K562 (cell line): ENCODE measurements at regions not wholly inside any gene's neighbourhood (a gene's known extent, or its start where the extent isn't known, plus 50 kb on each side); places are given as distances from the start of the nearest gene placed in this dataset.
"Not testable (repeated sequence)": the region's sequence is repeated elsewhere in the genome, so short reads cannot be mapped to it uniquely, and the experiment has no call there.

Experiments used
- ATAC-seq: fragments of 200-7000 bp; cut with Tn5 transposase; 3 replicates; pipeline ENCODE4 v1.9.1; 2020; ENCODE audit warnings: moderate library complexity
- BruUV-seq: library from RNA; stranded (reverse); fragments of 400-500 nt; replicated peaks from 2 replicates; lab custom pipeline; 2021; lab: Mats Ljungman, UMichigan
- CTCF ChIA-PET: fragments of 300-600 bp; formaldehyde crosslinking; extraction: SDS; loops from one replicate; lab custom pipeline; 2021; ENCODE audit warnings: low intra/inter-chr PET ratio; lab: Yijun Ruan, JAX
- POLR2A ChIA-PET: fragments of 300-600, 350-650 bp; sonication (Branson Sonifier 250); formaldehyde crosslinking; extraction: SDS; loops from one replicate; lab custom pipeline; 2021; ENCODE audit warnings: antibody characterized with exemption, inconsistent platforms; lab: Yijun Ruan, JAX
- DNase-seq, 4 experiments: peaks; one replicate each; pipeline versions ENCODE4 v3.0.0 to v3.0.0-alpha.2; 2011 to 2018; ENCODE audit warnings: low spot score in 3 of 4, mixed read lengths in 3 of 4; ENCODE audit errors: extremely low read depth in 1 of 4
- FAIRE-seq: peaks from 2 replicates; lab custom pipeline; 2011; peaks lifted over from hg19 to GRCh38; lab: Jason Lieb, UNC
- H2AFZ ChIP-seq: 2 replicates; pipeline ENCODE4 v1.6.0; 2011; ENCODE audit warnings: low read depth, low read length, control low read depth, inconsistent platforms
- H3K27ac ChIP-seq: fragments of 200-600 bp; 3 replicates; pipeline ENCODE4 v1.8.0; 2011; ENCODE audit warnings: low read depth, mild to moderate bottlenecking, control low read depth, inconsistent platforms, low read length, moderate library complexity, mixed read lengths; ENCODE audit errors: extremely low read depth
- H3K27me3 ChIP-seq, 2 experiments: fragments of 300-600 bp in 1 of 2; 2 replicates in 1 of 2; 3 replicates in 1 of 2; pipeline versions ENCODE4 v1.6.0 to v1.8.0; 2011; ENCODE audit warnings: inconsistent platforms in 2 of 2, low read length in 2 of 2, mild to moderate bottlenecking in 1 of 2, mixed read lengths in 1 of 2, moderate library complexity in 1 of 2; ENCODE audit not compliant: control insufficient read depth in 2 of 2, insufficient read depth in 2 of 2
- H3K36me3 ChIP-seq: fragments of 300-600 bp; 3 replicates; pipeline ENCODE4 v1.8.0; 2011; ENCODE audit warnings: mild to moderate bottlenecking, low read length, inconsistent platforms; ENCODE audit not compliant: control insufficient read depth, insufficient read depth
- H3K4me1 ChIP-seq, 2 experiments: fragments of 200-600 bp in 1 of 2; replicated peaks in 1 of 2; 2 replicates in 1 of 2; 3 replicates in 1 of 2; pipeline versions ENCODE4 v1.5.1 to v1.8.0; 2011; ENCODE audit warnings: inconsistent platforms in 2 of 2, low read length in 2 of 2, mild to moderate bottlenecking in 1 of 2, mixed read lengths in 1 of 2, moderate library complexity in 1 of 2; ENCODE audit not compliant: control insufficient read depth in 2 of 2, insufficient read depth in 2 of 2
- H3K4me2 ChIP-seq: 2 replicates; pipeline ENCODE4 v1.6.1; 2011; ENCODE audit warnings: low read length, control low read depth, inconsistent platforms, mixed read lengths; ENCODE audit not compliant: insufficient read depth
- H3K4me3 ChIP-seq: fragments of 200-600 bp; sonication (generic), shearing (Covaris generic); 2 replicates; pipeline ENCODE4 v1.5.1; 2016; ENCODE audit warnings: control low read depth, inconsistent platforms
- H3K79me2 ChIP-seq: fragments of 200-600 bp; 3 replicates; pipeline ENCODE4 v1.8.0; 2011; ENCODE audit warnings: low read length, inconsistent platforms; ENCODE audit not compliant: control insufficient read depth, insufficient read depth
- H3K9ac ChIP-seq, 2 experiments: 2 replicates each; pipeline versions ENCODE4 v1.6.0 to v1.6.1; 2011; ENCODE audit warnings: low read depth in 2 of 2, low read length in 2 of 2, control low read depth in 1 of 2, inconsistent platforms in 1 of 2, mild to moderate bottlenecking in 1 of 2, mixed read lengths in 1 of 2; ENCODE audit not compliant: insufficient read depth in 1 of 2
- H3K9me1 ChIP-seq: one replicate; pipeline ENCODE4 v1.6.0; 2011; ENCODE audit warnings: inconsistent platforms, mild to moderate bottlenecking, low read length, moderate library complexity; ENCODE audit not compliant: control insufficient read depth, insufficient read depth
- H3K9me3 ChIP-seq: replicated peaks from 2 replicates; pipeline ENCODE4 v1.5.1; 2011; ENCODE audit warnings: low read depth, low read length, inconsistent platforms; ENCODE audit not compliant: control insufficient read depth, insufficient read depth
- H4K20me1 ChIP-seq: replicated peaks from 2 replicates; pipeline ENCODE4 v1.6.1; 2011; ENCODE audit warnings: low read length, inconsistent platforms, mixed read lengths; ENCODE audit not compliant: control insufficient read depth, insufficient read depth
- GMEB1 ChIP-seq: fragments of 250-450 bp; sonication (Bioruptor Pico); IDR thresholded peaks from 2 replicates; pipeline ENCODE4 v1.4.0; 2020; ENCODE audit warnings: mild to moderate bottlenecking
- RBFOX2 ChIP-seq: fragments of 200-400 bp; formaldehyde crosslinking; IDR thresholded peaks from 2 replicates; pipeline ENCODE4 v1.6.1; 2017; ENCODE audit warnings: low read depth, mild to moderate bottlenecking, low read length, moderate library complexity
- VEZF1 ChIP-seq: fragments of 200-800 bp; sonication (Bioruptor generic); IDR thresholded peaks from 2 replicates; pipeline ENCODE4 v1.6.1; 2017; ENCODE audit warnings: missing genetic modification characterization, missing compliant biosample characterization
- WGBS: fragments of 100-300 bp; shearing (Covaris generic); methylation state at CpG from one replicate; pipeline ENCODE4 v1.1.6; 2016; ENCODE audit warnings: low coverage, mixed read lengths; ENCODE audit not compliant: insufficient coverage; ENCODE audit errors: missing lambda C conversion rate; 5-methylcytosine and 5-hydroxymethylcytosine counted together
- in situ Hi-C: fragments of 300-500 bp; cut with MboI; formaldehyde crosslinking; loops from 4 replicates; pipeline ENCODE4 v1.15.0; 2018; ENCODE audit warnings: inconsistent platforms, mixed read lengths
- intact Hi-C: fragments of 100-400 bp; cut with micrococcal nuclease; formaldehyde crosslinking; loops from 2 replicates; pipeline ENCODE4 v1.14.2; 2022

DNA sequence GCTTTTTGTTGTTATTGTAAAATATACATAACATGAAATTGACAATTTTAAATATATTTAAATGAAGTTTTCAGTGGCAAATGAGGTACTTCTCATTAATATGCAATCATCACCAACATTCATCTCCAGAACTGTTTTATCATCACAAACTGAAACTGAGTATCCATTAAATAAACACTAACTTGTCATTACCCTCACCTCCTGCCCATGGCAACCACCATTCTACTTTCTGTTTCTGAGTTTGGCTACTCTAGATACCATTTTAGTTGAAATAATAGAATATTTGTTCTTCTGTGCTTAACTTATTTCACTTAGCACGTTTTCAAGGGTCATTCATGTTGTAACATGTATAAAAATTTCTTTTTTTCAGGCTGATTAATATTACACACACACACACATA lies 834.3 kb downstream of the PLOD2 start (continued):
- TF ChIP-seq GMEB1 (CRISPR knock-in tag): no peak

GRCh38 chr3:145333427-145333826 lies 827.6 kb downstream of the PLOD2 start:
- H3K9me1 ChIP-seq, intact Hi-C loops, H2AFZ ChIP-seq, H3K9me3 ChIP-seq, H3K4me2 ChIP-seq, H3K79me2 ChIP-seq, H3K4me3 ChIP-seq, H3K9ac ChIP-seq, H4K20me1 ChIP-seq, ATAC-seq, FAIRE-seq, H3K27me3 ChIP-seq, DNase-seq, BruUV-seq, POLR2A ChIA-PET, H3K36me3 ChIP-seq, H3K4me1 ChIP-seq, H3K27ac ChIP-seq, in situ Hi-C loops, CTCF ChIA-PET: not testable (repeated sequence)
- TF ChIP-seq VEZF1 (CRISPR knock-in tag): 0 out of 2 replicates have a peak, but pooled peaks have one; percentile 6
- TF ChIP-seq RBFOX2: peak; percentile 16; the same call in 1 of the 2 replicates
- 0% methylated on average over 13 of the region's 31 CpGs for WGBS
